ENCODE measurements at regions not wholly inside any gene's neighbourhood (a gene's known extent, or its start where the extent isn't known, plus 50 kb on each side); places are given as distances from the start of the nearest gene placed in this dataset.

DNA sequence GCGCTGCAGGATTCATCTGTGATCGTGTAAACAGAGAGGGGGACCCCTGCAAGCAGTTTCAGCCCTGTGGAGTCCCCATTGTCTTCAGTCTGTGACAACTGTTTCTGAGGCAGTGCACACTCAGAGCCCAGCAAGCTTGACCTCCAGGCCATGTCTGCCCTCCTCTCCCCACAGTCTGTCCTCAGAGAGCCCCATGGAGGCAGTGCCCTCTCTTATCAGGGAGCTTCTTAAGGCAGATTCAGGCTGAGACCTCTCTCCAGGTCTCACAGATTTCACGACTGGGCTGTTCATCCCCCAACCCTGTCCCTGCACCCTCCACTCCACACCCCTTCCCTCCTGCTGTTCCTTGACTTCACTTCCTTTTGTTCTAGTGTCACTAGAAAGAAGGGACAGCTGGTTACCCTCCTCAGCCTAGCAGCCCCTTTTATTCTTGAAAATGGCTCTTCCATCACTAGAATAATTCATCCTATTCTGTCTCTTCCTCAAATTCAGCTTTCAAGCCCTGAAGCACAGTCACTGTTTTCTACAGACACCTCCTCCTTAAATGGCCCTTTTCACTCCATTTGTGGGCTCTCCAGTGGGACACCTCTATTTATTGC, 218.4 kb downstream of the MED10 start:
- TF ChIP-seq ZBTB7A (IDR thresholded peaks at IDR 0.05; ENCODE audit: low read depth) (no peak), TEAD4 (IDR thresholded peaks at IDR 0.05) (no peak), EGR1 (IDR thresholded peaks at IDR 0.05) (no peak), YY1 (IDR thresholded peaks at IDR 0.05; ENCODE audit: low read depth) (no peak), TCF12 (IDR thresholded peaks at IDR 0.05; ENCODE audit: low read depth) (no peak), TAF1 (IDR thresholded peaks at IDR 0.05; ENCODE audit: low read depth) (no peak), NFIC (IDR thresholded peaks at IDR 0.05) (no peak), RAD21 (IDR thresholded peaks at IDR 0.05; ENCODE audit: low read depth) (no peak), FOXM1 (IDR thresholded peaks at IDR 0.05; ENCODE audit: borderline replicate concordance, low read depth) (no peak), CEBPB (IDR thresholded peaks at IDR 0.05) (no peak), CREB1 (IDR thresholded peaks at IDR 0.05; ENCODE audit: low read depth) (no peak)
- TF ChIP-seq, protein P1, sequence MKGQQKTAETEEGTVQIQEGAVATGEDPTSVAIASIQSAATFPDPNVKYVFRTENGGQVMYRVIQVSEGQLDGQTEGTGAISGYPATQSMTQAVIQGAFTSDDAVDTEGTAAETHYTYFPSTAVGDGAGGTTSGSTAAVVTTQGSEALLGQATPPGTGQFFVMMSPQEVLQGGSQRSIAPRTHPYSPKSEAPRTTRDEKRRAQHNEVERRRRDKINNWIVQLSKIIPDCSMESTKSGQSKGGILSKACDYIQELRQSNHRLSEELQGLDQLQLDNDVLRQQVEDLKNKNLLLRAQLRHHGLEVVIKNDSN (IDR thresholded peaks at IDR 0.05), result no peak
- TF ChIP-seq, protein P2, sequence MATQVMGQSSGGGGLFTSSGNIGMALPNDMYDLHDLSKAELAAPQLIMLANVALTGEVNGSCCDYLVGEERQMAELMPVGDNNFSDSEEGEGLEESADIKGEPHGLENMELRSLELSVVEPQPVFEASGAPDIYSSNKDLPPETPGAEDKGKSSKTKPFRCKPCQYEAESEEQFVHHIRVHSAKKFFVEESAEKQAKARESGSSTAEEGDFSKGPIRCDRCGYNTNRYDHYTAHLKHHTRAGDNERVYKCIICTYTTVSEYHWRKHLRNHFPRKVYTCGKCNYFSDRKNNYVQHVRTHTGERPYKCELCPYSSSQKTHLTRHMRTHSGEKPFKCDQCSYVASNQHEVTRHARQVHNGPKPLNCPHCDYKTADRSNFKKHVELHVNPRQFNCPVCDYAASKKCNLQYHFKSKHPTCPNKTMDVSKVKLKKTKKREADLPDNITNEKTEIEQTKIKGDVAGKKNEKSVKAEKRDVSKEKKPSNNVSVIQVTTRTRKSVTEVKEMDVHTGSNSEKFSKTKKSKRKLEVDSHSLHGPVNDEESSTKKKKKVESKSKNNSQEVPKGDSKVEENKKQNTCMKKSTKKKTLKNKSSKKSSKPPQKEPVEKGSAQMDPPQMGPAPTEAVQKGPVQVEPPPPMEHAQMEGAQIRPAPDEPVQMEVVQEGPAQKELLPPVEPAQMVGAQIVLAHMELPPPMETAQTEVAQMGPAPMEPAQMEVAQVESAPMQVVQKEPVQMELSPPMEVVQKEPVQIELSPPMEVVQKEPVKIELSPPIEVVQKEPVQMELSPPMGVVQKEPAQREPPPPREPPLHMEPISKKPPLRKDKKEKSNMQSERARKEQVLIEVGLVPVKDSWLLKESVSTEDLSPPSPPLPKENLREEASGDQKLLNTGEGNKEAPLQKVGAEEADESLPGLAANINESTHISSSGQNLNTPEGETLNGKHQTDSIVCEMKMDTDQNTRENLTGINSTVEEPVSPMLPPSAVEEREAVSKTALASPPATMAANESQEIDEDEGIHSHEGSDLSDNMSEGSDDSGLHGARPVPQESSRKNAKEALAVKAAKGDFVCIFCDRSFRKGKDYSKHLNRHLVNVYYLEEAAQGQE (IDR thresholded peaks at IDR 0.05; ENCODE audit: low read depth), result no peak
- TF ChIP-seq, protein P3, sequence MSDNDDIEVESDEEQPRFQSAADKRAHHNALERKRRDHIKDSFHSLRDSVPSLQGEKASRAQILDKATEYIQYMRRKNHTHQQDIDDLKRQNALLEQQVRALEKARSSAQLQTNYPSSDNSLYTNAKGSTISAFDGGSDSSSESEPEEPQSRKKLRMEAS (IDR thresholded peaks at IDR 0.05), result no peak

DNA sequence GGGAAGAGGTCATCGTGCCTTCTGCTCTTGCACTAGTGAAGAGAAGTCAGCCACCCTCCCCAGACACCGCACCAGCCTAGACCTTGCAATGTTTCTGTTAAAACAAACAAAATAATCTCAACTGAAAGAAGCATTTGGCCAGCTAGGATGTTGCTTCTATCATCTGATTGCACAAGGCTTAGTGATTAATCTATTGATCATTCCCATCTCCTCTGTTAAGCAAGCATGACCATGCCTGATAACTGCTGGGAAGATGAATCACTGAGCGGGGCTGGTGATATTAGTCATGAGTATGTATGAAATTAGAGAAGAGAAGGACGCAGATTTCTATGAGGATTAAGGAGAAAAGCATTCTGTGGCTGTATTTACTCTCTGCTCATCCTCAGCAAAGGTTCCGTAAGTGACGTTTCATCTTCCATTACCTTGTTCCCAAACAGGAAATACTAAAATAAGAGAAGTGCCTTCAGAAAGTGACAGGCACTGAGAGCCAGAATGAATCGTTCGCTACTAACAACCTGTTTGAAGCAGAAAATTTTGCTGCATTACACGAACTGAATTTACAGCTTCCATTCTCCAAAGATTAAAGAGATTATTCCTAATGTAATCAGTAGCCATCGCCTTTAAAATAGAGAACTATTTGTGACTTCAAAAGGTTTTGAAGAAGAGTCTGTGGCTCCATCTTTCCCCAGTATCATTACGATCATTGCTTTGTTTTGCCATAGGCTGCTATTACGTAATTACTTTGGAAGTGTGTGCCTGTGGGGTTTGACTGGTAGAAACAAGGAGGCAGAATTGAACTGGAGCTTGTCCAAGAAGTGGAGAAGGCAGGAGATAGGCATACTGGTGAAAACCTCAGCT, 219.1 kb downstream of the MED10 start:
- TF ChIP-seq ZBTB7A (IDR thresholded peaks at IDR 0.05; ENCODE audit: low read depth) (no peak), NFIC (IDR thresholded peaks at IDR 0.05) (no peak), RAD21 (IDR thresholded peaks at IDR 0.05; ENCODE audit: low read depth) (no peak), CEBPB (IDR thresholded peaks at IDR 0.05) (no peak), EGR1 (IDR thresholded peaks at IDR 0.05) (no peak), TCF12 (IDR thresholded peaks at IDR 0.05; ENCODE audit: low read depth) (no peak), CREB1 (IDR thresholded peaks at IDR 0.05; ENCODE audit: low read depth) (no peak), TEAD4 (IDR thresholded peaks at IDR 0.05) (no peak), EP300 (IDR thresholded peaks at IDR 0.05; ENCODE audit: borderline replicate concordance) (no peak)
- TF ChIP-seq, protein P1 (IDR thresholded peaks at IDR 0.05), result no peak
- TF ChIP-seq, protein P3 (IDR thresholded peaks at IDR 0.05), result no peak

DNA sequence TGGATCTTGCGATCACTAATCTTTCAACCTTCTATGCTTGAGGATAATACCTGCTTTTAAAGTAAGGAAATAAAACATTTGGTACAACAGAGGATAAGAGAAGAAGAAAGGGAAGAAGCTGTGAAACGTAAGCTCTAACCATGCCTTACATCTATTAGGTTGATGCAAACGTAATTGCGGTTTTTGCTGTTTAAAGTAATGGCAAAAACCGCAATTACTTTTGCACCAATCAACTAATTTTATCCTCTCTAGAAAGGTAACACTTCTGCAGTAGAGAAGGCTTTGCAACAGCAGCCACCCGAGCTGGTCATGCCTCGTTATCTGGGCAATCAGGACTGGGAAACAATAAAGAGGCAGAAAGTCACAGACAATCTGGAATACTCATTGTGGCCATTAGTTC, 224.1 kb downstream of the MED10 start:
- no peak for TF ChIP-seq EP300 (IDR thresholded peaks at IDR 0.05; ENCODE audit: borderline replicate concordance)
- TF ChIP-seq TEAD4 (IDR thresholded peaks at IDR 0.05), result no peak
- no peak for TF ChIP-seq CREB1 (IDR thresholded peaks at IDR 0.05; ENCODE audit: low read depth)
- TF ChIP-seq FOXM1 (IDR thresholded peaks at IDR 0.05; ENCODE audit: borderline replicate concordance, low read depth), result no peak
- TF ChIP-seq RAD21 (IDR thresholded peaks at IDR 0.05; ENCODE audit: low read depth), result no peak
- TF ChIP-seq, protein P2 (IDR thresholded peaks at IDR 0.05; ENCODE audit: low read depth), result no peak
- TF ChIP-seq ZBTB7A (IDR thresholded peaks at IDR 0.05; ENCODE audit: low read depth), result no peak
- no peak for TF ChIP-seq TCF12 (IDR thresholded peaks at IDR 0.05; ENCODE audit: low read depth)
- TF ChIP-seq, protein P1 (IDR thresholded peaks at IDR 0.05), result no peak
- TF ChIP-seq EGR1 (IDR thresholded peaks at IDR 0.05), result no peak
- no peak for TF ChIP-seq NFIC (IDR thresholded peaks at IDR 0.05)
- TF ChIP-seq TAF1 (IDR thresholded peaks at IDR 0.05; ENCODE audit: low read depth), result no peak

DNA sequence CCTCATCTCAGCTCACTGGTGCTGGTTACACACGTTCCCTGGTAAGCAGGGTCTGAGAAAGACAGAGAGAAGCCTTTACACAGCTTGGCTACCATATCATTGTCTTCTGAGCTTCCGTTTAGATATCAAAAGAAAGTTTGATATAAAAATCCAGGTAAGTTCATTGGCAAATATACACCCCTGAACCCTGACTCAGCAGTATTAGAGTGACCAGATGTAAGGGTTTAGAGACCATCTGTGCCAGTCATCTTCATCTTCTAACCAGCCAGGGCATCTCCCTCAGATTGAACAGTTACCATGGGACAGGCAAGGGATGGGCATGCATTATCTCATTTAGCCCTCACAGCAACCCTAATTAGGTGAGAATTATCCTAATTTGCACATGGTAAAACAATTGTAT, 232.1 kb downstream of the MED10 start:
- TF ChIP-seq, protein P3 (IDR thresholded peaks at IDR 0.05), result no peak
- TF ChIP-seq TEAD4 (IDR thresholded peaks at IDR 0.05) (no peak), CEBPB (IDR thresholded peaks at IDR 0.05) (no peak), ZBTB7A (IDR thresholded peaks at IDR 0.05; ENCODE audit: low read depth) (no peak), CREB1 (IDR thresholded peaks at IDR 0.05; ENCODE audit: low read depth) (no peak), NFIC (IDR thresholded peaks at IDR 0.05) (no peak), TAF1 (IDR thresholded peaks at IDR 0.05; ENCODE audit: low read depth) (no peak), FOXM1 (IDR thresholded peaks at IDR 0.05; ENCODE audit: borderline replicate concordance, low read depth) (no peak)
- TF ChIP-seq, protein P2 (IDR thresholded peaks at IDR 0.05; ENCODE audit: low read depth), result no peak
- TF ChIP-seq, protein P1 (IDR thresholded peaks at IDR 0.05), result no peak
